Kidney epithelial cell (primary cell): ENCODE measurements at regions not wholly inside any gene's neighbourhood (a gene's known extent, or its start where the extent isn't known, plus 50 kb on each side); places are given as distances from the start of the nearest gene placed in this dataset.

ENCODE experiments used
- DNase-seq: peaks from one replicate; pipeline ENCODE4 v3.0.0-alpha.2; 2010; ENCODE audit warnings: low read depth
- H3K27me3 ChIP-seq: 2 replicates; pipeline ENCODE4 v1.6.0; 2011; ENCODE audit warnings: low read length; ENCODE audit not compliant: control insufficient read depth, insufficient read depth
- H3K36me3 ChIP-seq: 2 replicates; pipeline ENCODE4 v1.5.1; 2011; ENCODE audit warnings: low read length; ENCODE audit not compliant: control insufficient read depth, insufficient read depth
- H3K4me3 ChIP-seq: 2 replicates; pipeline ENCODE4 v1.5.1; 2011; ENCODE audit warnings: low read depth, mild to moderate bottlenecking, control low read depth, low read length
- CTCF ChIP-seq: IDR thresholded peaks from 2 replicates; pipeline ENCODE4 v1.5.1; 2011; ENCODE audit warnings: mild to moderate bottlenecking, moderate library complexity, low read length, control low read depth, inconsistent platforms; ENCODE audit not compliant: insufficient read depth, poor library complexity, severe bottlenecking

DNA sequence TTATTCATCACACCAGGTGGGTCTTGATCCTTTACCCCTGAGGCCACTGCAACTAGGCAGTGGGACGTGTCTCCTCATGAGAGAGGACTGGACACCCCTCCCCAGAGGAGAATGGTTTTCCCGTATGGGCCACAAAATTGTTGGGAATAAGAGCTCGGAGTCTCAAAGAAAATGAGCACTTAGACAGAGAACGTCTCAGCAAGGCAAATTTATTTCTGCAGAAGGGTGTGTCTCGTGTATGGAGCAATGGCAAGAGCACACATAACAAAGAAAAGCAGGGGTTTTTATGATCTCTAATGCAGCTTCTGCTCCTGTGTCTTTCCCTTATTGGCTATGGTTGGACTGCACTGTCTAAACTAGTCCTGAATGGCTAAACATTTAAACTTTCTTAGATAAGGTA, 803.5 kb downstream of the PLOD2 start:
- Histone ChIP-seq H3K4me3 (no peak overlapping the region), H3K27me3 (no peaks in the 10 kb centered on the region), H3K36me3 (no peaks in the 10 kb centered on the region)
- DNase-seq, result no peak
- TF ChIP-seq CTCF, result no peak

DNA sequence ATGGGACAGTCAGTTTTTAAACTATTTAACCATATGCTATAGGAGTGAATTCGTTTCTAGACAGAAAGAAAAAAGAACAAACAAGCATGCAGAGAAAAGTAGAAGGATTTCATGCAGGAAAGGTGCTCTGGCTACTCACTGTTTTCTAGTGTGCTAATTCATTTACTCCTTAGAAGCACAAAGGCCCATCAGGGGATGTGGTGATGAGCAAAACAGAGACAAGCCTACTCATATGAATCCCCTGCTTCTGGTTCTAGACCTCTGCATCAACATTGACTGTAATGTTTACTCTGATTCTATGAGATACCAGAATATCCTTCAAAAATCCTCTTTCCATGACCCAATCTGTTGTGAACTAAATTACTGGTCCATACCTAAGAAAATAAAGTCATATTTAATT, 801.9 kb downstream of the PLOD2 start:
- DNase-seq, result no peak
- no peak for TF ChIP-seq CTCF
- Histone ChIP-seq H3K27me3 (no peaks in the 10 kb centered on the region), H3K36me3 (no peaks in the 10 kb centered on the region), H3K4me3 (no peak overlapping the region)

DNA sequence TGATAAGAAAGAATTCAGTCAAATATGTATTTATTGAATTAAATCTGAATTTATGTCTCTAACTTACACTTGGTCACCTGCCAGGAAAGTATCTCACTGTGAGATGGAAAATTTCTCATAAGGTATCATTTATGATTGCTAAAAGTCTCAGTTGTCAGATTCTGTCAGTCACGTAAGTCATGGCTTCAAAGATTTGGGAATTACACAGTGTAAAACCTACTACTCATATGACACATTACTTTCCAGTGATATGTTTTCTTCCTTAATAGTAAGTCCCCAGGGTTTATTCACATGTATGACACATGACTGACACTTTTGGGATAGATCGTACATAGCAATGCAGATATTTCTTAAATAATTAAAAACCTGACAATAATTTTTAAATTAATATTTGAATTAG, 792.2 kb downstream of the PLOD2 start:
- Histone ChIP-seq H3K27me3 (no peaks in the 10 kb centered on the region), H3K4me3 (no peak overlapping the region), H3K36me3 (no peaks in the 10 kb centered on the region)
- no peak for DNase-seq
- no peak for TF ChIP-seq CTCF

GRCh38 chr3:145370870-145371269, 790.1 kb downstream of the PLOD2 start:
- Histone ChIP-seq H3K36me3 (no peaks in the 10 kb centered on the region), H3K4me3 (no peak overlapping the region), H3K27me3 (no peaks in the 10 kb centered on the region)
- no peak for TF ChIP-seq CTCF
- no peak for DNase-seq

GRCh38 chr3:145377301-145377700, 783.7 kb downstream of the PLOD2 start:
- no peaks in the 10 kb centered on the region for H3K27me3 ChIP-seq
- TF ChIP-seq CTCF, result no peak
- H3K4me3 ChIP-seq, result no peak overlapping the region
- H3K36me3 ChIP-seq, result no peaks in the 10 kb centered on the region
- no peak for DNase-seq

- TF ChIP-seq CTCF, result no peak
- H3K4me3 ChIP-seq, result no peak overlapping the region
- DNase-seq, result no peak
Observed at GRCh38 chr3:145383416-145383815, 777.6 kb downstream of the PLOD2 start.

More at GRCh38 chr3:145383416-145383815, 777.6 kb downstream of the PLOD2 start:
- Histone ChIP-seq H3K36me3 (no peaks in the 10 kb centered on the region), H3K27me3 (no peaks in the 10 kb centered on the region)
